HCT116 (cell line): ENCODE measurements at regions not wholly inside any gene's neighbourhood (a gene's known extent, or its start where the extent isn't known, plus 50 kb on each side); places are given as distances from the start of the nearest gene placed in this dataset.

Experiments
- ATAC-seq: fragments of 200-7000 bp; cut with Tn5 transposase; 2 replicates; pipeline ENCODE4 v1.9.1; 2020; ENCODE audit warnings: mild to moderate bottlenecking, moderate library complexity
- BruUV-seq: library from RNA; stranded (reverse); fragments of 400-500 nt; replicated peaks from 2 replicates; lab custom pipeline; 2021; lab: Mats Ljungman, UMichigan
- CTCF ChIA-PET: fragments of 300-600 bp; sonication (Branson Sonifier 250); formaldehyde crosslinking; loops from one replicate; lab custom pipeline; 2021; ENCODE audit warnings: antibody characterized with exemption; lab: Charles Lee
- POLR2A ChIA-PET: fragments of 300-600, 350-600 bp; sonication (Branson Sonifier 250); formaldehyde crosslinking; loops from one replicate; lab custom pipeline; 2021; ENCODE audit warnings: antibody characterized with exemption; lab: Charles Lee
- RAD21 ChIA-PET, 2 experiments: fragments of 300-600 bp; sonication (Branson Sonifier 250); formaldehyde crosslinking; loops; one replicate each; lab custom pipeline; 2023; ENCODE audit warnings: low total read pairs in 2 of 2; ENCODE audit not compliant: uncharacterized antibody in 2 of 2, unreplicated experiment in 2 of 2, low non-redundant PET in 1 of 2; lab: Charles Lee
- DNase-seq: peaks from one replicate; pipeline ENCODE4 v3.0.0-alpha.2; 2010; ENCODE audit warnings: low read depth, low spot score
- H2AFZ ChIP-seq: fragments of 200-600 bp; shearing (Covaris generic), sonication (generic); 2 replicates; pipeline ENCODE4 v1.6.1; 2017; ENCODE audit warnings: low read depth, mixed run types, mixed read lengths, antibody characterized with exemption, low read length; ENCODE audit not compliant: poor library complexity, severe bottlenecking
- H3K27ac ChIP-seq: 2 replicates; pipeline ENCODE4 v1.5.1; 2012; ENCODE audit warnings: low read depth, low read length
- H3K27me3 ChIP-seq: fragments of 200-600 bp; sonication (generic); 2 replicates; pipeline ENCODE4 v1.6.1; 2016; ENCODE audit warnings: mixed run types, low read length, mixed read lengths; ENCODE audit not compliant: insufficient read depth
- H3K36me3 ChIP-seq, 2 experiments: fragments of 200-500 bp in 1 of 2; fragments of 200-600 bp in 1 of 2; sonication (Bioruptor generic) in 1 of 2; sonication (generic) in 1 of 2; 2 replicates each; pipeline versions ENCODE4 v1.5.1 to v1.6.1; 2014 to 2016; ENCODE audit warnings: low read length in 2 of 2, inconsistent platforms in 1 of 2, mixed read lengths in 1 of 2, mixed run types in 1 of 2; ENCODE audit not compliant: insufficient read depth in 2 of 2, control insufficient read depth in 1 of 2
- H3K4me1 ChIP-seq, 2 experiments: fragments of 200-600 bp in 1 of 2; sonication (generic) in 1 of 2; 2 replicates each; pipeline versions ENCODE4 v1.5.1 to v1.6.1; 2012 to 2017; ENCODE audit warnings: low read length in 2 of 2, inconsistent platforms in 1 of 2, mild to moderate bottlenecking in 1 of 2, mixed read lengths in 1 of 2, mixed run types in 1 of 2, moderate library complexity in 1 of 2; ENCODE audit not compliant: insufficient read depth in 2 of 2, control insufficient read depth in 1 of 2
- H3K4me2 ChIP-seq: fragments of 200-600 bp; sonication (generic); 2 replicates; pipeline ENCODE4 v1.6.1; 2017; ENCODE audit warnings: mixed run types, low read length, mixed read lengths
- H3K4me3 ChIP-seq, 2 experiments: fragments of 200-600 bp in 1 of 2; sonication (generic) in 1 of 2; replicated peaks in 1 of 2; 2 replicates each; pipeline ENCODE4 v1.5.1; 2011 to 2016; ENCODE audit warnings: low read length in 2 of 2, control low read depth in 1 of 2, low read depth in 1 of 2, mild to moderate bottlenecking in 1 of 2, mixed read lengths in 1 of 2, mixed run types in 1 of 2
- H3K79me2 ChIP-seq: fragments of 200-600 bp; sonication (generic); 2 replicates; pipeline ENCODE4 v1.6.1; 2017; ENCODE audit warnings: mild to moderate bottlenecking, mixed run types, low read length, moderate library complexity, mixed read lengths; ENCODE audit not compliant: insufficient read depth
- H3K9ac ChIP-seq: fragments of 200-600 bp; sonication (generic); 2 replicates; pipeline ENCODE4 v1.6.1; 2016; ENCODE audit warnings: low read length, mixed read lengths
- H3K9me2 ChIP-seq: fragments of 200-600 bp; sonication (generic), shearing (Covaris generic); 2 replicates; pipeline ENCODE4 v1.6.1; 2017; ENCODE audit warnings: mixed run types, mild to moderate bottlenecking, moderate library complexity; ENCODE audit not compliant: insufficient read depth
- H3K9me3 ChIP-seq, 2 experiments: fragments of 200-500 bp in 1 of 2; fragments of 200-600 bp in 1 of 2; sonication (Bioruptor generic) in 1 of 2; sonication (generic) in 1 of 2; 2 replicates each; pipeline ENCODE4 v1.6.1; 2014 to 2017; ENCODE audit warnings: low read length in 2 of 2, mixed read lengths in 2 of 2, inconsistent platforms in 1 of 2, low read depth in 1 of 2, mild to moderate bottlenecking in 1 of 2, mixed run types in 1 of 2, moderate library complexity in 1 of 2; ENCODE audit not compliant: control insufficient read depth in 1 of 2, insufficient read depth in 1 of 2
- H4K20me1 ChIP-seq: fragments of 200-600 bp; sonication (generic), shearing (Covaris generic); 2 replicates; pipeline ENCODE4 v1.6.1; 2017; ENCODE audit warnings: mixed run types, mild to moderate bottlenecking, moderate library complexity; ENCODE audit not compliant: insufficient read depth
- CEBPB ChIP-seq: IDR thresholded peaks from 2 replicates; pipeline ENCODE4 v1.6.1; 2012; ENCODE audit warnings: low read depth
- EZH2 ChIP-seq: fragments of 200-600 bp; sonication (generic); IDR thresholded peaks from 2 replicates; pipeline ENCODE4 v1.6.1; 2017; ENCODE audit warnings: antibody characterized with exemption, mixed run types
- FOSL1 ChIP-seq: IDR thresholded peaks from 2 replicates; pipeline ENCODE4 v1.6.1; 2012; ENCODE audit warnings: low read depth
- JUND ChIP-seq: IDR thresholded peaks from 2 replicates; pipeline ENCODE4 v1.6.1; 2012
- POLR2A ChIP-seq: IDR thresholded peaks from 2 replicates; pipeline ENCODE4 v1.7.0; 2011; ENCODE audit warnings: borderline replicate concordance; ENCODE audit not compliant: insufficient read depth, insufficient read length; ENCODE audit errors: extremely low read depth
- RAD21 ChIP-seq: IDR thresholded peaks from 2 replicates; pipeline ENCODE4 v1.6.1; 2012; ENCODE audit warnings: low read depth, mild to moderate bottlenecking
- SIN3A ChIP-seq: IDR thresholded peaks from 2 replicates; pipeline ENCODE4 v1.6.1; 2012; ENCODE audit warnings: low read depth
- SRF ChIP-seq: IDR thresholded peaks from 2 replicates; pipeline ENCODE4 v1.6.1; 2012; ENCODE audit warnings: low read depth
- TCF7L2 ChIP-seq: IDR thresholded peaks from 2 replicates; pipeline ENCODE4 v1.7.0; 2011; ENCODE audit warnings: borderline replicate concordance, inconsistent platforms; ENCODE audit not compliant: insufficient read depth, insufficient read length; ENCODE audit errors: extremely low read depth
- YY1 ChIP-seq: IDR thresholded peaks from 2 replicates; pipeline ENCODE4 v1.6.1; 2011; ENCODE audit warnings: low read length, low read depth, moderate library complexity, mild to moderate bottlenecking; ENCODE audit not compliant: insufficient replicate concordance; ENCODE audit errors: extremely low read depth
- ZFX ChIP-seq: fragments of 450-650 bp; IDR thresholded peaks from 2 replicates; pipeline ENCODE4 v1.6.1; 2017
- ZNF274 ChIP-seq: fragments of 200-500 bp; sonication (Bioruptor generic); IDR thresholded peaks from 2 replicates; pipeline ENCODE4 v1.6.1; 2014; ENCODE audit warnings: mild to moderate bottlenecking, low read depth, low read length, inconsistent platforms
- intact Hi-C: fragments of 100-400 bp; cut with micrococcal nuclease; formaldehyde crosslinking; loops from 2 replicates; pipeline ENCODE4 v1.10.0; 2022
- TF ChIP-seq, protein P1 (sequence below): IDR thresholded peaks from 2 replicates; pipeline ENCODE4 v1.6.1; 2012
- TF ChIP-seq, protein P2 (sequence below): IDR thresholded peaks from 2 replicates; pipeline ENCODE4 v1.6.1; 2011; ENCODE audit warnings: mild to moderate bottlenecking, low read length, moderate library complexity; ENCODE audit not compliant: insufficient replicate concordance; ENCODE audit errors: extremely low read depth
- TF ChIP-seq, protein P3 (sequence below): IDR thresholded peaks from 2 replicates; pipeline ENCODE4 v1.6.1; 2012
- TF ChIP-seq, protein P4 (sequence below): IDR thresholded peaks from 2 replicates; pipeline ENCODE4 v1.6.1; 2012; ENCODE audit warnings: low read depth

DNA sequence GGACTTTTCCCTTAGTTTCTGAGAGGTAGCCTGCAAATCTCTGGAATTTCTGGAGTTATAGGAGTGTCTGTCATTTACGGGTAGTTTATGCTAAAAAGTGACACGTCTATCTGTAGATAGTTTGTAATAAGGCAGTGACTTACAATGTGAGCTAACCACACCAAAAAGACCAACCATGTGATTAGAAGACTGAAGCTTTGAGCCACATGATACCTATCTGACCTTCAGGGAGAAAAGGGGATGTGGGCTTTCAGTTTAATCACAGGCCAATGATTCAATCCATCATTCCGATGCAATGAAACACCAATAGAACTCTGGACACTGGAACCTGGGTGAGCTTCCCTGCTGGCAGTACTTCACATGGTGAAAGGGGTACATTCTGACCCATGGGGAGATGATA lies 254.6 kb upstream of the GK2 start:
- H3K4me1 ChIP-seq, result no peaks in the 10 kb centered on the region
- POLR2A ChIA-PET, result no interaction called here
- no peaks in the 10 kb centered on the region for H3K36me3 ChIP-seq
- ATAC-seq, result no peak
- DNase-seq, result no peak
- H3K4me2 ChIP-seq, result no peak overlapping the region
- H3K4me3 ChIP-seq, result no peak overlapping the region
- no peak overlapping the region for H2AFZ ChIP-seq
- no peak overlapping the region for H3K27ac ChIP-seq
- no TSS peak for BruUV-seq
- intact Hi-C loops, result no loop called here
- H3K79me2 ChIP-seq, result no peaks in the 10 kb centered on the region
- TF ChIP-seq EZH2 (no peak), TCF7L2 (no peak)
- TF ChIP-seq, all 23 proteins: peak for 0
- no peaks in the 10 kb centered on the region for H3K9me2 ChIP-seq
- no peaks in the 10 kb centered on the region for H3K9me3 ChIP-seq
- CTCF ChIA-PET, result no interaction called here
- RAD21 ChIA-PET, result no interaction called here
- H4K20me1 ChIP-seq, result no peaks in the 10 kb centered on the region
- no peak overlapping the region for H3K9ac ChIP-seq
- H3K27me3 ChIP-seq, result no peaks in the 10 kb centered on the region

DNA sequence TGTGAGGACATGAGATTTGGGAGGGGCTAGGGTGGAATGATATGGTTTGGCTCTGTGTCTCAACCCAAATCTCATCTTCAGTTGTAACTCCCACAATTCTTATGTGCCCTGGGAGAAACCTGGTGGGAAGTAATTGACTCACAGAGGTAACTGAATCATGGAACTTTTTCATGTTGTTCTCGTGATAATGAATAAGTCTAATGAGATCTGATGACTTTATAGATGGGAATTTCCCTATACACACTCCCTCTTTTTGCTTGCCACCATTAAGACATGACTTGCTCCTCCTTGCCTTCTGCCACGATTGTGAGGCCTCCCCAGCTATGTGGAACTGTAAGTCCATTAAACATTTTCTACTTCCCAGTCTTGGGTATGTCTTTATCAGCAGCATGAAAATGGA lies 253.2 kb upstream of the GK2 start:
- Histone ChIP-seq H3K9me2 (no peaks in the 10 kb centered on the region), H3K4me2 (no peak overlapping the region), H3K79me2 (no peaks in the 10 kb centered on the region), H3K4me3 (no peak overlapping the region), H2AFZ (no peak overlapping the region), H3K9ac (no peak overlapping the region), H4K20me1 (no peaks in the 10 kb centered on the region), H3K27ac (no peak overlapping the region), H3K4me1 (no peaks in the 10 kb centered on the region), H3K36me3 (no peaks in the 10 kb centered on the region), H3K9me3 (no peaks in the 10 kb centered on the region), H3K27me3 (no peaks in the 10 kb centered on the region)
- intact Hi-C loops, result no loop called here
- RAD21 ChIA-PET, result no interaction called here
- POLR2A ChIA-PET, result no interaction called here
- no TSS peak for BruUV-seq
- ATAC-seq (no peak), DNase-seq (no peak)
- TF ChIP-seq, protein P1, sequence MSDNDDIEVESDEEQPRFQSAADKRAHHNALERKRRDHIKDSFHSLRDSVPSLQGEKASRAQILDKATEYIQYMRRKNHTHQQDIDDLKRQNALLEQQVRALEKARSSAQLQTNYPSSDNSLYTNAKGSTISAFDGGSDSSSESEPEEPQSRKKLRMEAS, result no peak
- TF ChIP-seq, protein P2, sequence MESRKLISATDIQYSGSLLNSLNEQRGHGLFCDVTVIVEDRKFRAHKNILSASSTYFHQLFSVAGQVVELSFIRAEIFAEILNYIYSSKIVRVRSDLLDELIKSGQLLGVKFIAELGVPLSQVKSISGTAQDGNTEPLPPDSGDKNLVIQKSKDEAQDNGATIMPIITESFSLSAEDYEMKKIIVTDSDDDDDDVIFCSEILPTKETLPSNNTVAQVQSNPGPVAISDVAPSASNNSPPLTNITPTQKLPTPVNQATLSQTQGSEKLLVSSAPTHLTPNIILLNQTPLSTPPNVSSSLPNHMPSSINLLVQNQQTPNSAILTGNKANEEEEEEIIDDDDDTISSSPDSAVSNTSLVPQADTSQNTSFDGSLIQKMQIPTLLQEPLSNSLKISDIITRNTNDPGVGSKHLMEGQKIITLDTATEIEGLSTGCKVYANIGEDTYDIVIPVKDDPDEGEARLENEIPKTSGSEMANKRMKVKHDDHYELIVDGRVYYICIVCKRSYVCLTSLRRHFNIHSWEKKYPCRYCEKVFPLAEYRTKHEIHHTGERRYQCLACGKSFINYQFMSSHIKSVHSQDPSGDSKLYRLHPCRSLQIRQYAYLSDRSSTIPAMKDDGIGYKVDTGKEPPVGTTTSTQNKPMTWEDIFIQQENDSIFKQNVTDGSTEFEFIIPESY, result no peak
- TF ChIP-seq, protein P3, sequence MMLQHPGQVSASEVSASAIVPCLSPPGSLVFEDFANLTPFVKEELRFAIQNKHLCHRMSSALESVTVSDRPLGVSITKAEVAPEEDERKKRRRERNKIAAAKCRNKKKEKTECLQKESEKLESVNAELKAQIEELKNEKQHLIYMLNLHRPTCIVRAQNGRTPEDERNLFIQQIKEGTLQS, result no peak
- TF ChIP-seq CEBPB (no peak), ZNF274 (no peak), SIN3A (no peak), RAD21 (no peak), FOSL1 (no peak), SRF (no peak), YY1 (no peak), EZH2 (no peak), JUND (no peak), ZFX (no peak), POLR2A (no peak)
- TF ChIP-seq, protein P4, sequence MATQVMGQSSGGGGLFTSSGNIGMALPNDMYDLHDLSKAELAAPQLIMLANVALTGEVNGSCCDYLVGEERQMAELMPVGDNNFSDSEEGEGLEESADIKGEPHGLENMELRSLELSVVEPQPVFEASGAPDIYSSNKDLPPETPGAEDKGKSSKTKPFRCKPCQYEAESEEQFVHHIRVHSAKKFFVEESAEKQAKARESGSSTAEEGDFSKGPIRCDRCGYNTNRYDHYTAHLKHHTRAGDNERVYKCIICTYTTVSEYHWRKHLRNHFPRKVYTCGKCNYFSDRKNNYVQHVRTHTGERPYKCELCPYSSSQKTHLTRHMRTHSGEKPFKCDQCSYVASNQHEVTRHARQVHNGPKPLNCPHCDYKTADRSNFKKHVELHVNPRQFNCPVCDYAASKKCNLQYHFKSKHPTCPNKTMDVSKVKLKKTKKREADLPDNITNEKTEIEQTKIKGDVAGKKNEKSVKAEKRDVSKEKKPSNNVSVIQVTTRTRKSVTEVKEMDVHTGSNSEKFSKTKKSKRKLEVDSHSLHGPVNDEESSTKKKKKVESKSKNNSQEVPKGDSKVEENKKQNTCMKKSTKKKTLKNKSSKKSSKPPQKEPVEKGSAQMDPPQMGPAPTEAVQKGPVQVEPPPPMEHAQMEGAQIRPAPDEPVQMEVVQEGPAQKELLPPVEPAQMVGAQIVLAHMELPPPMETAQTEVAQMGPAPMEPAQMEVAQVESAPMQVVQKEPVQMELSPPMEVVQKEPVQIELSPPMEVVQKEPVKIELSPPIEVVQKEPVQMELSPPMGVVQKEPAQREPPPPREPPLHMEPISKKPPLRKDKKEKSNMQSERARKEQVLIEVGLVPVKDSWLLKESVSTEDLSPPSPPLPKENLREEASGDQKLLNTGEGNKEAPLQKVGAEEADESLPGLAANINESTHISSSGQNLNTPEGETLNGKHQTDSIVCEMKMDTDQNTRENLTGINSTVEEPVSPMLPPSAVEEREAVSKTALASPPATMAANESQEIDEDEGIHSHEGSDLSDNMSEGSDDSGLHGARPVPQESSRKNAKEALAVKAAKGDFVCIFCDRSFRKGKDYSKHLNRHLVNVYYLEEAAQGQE, result no peak
- CTCF ChIA-PET, result no interaction called here
